ENCODE measurements at regions not wholly inside any gene's neighbourhood (a gene's known extent, or its start where the extent isn't known, plus 50 kb on each side); places are given as distances from the start of the nearest gene placed in this dataset.

GRCh38 chr1:50278961-50279360, 144.3 kb downstream of the DMRTA2 start:
- H2AK5ac ChIP-seq (ENCODE audit: low read depth, low read length): no peak overlapping the region
- no peak overlapping the region for H3K18ac ChIP-seq (ENCODE audit: low read length)
- H3K9me3 ChIP-seq (replicated peaks in 1 of 2; ENCODE audit: control insufficient read depth in 2 of 2, insufficient read depth in 1 of 2, low read depth in 1 of 2, low read length in 2 of 2): no peaks in the 10 kb centered on the region
- no peak overlapping the region for H3K4me3 ChIP-seq (ENCODE audit: low read length in 2 of 2)
- no peak overlapping the region for H4K91ac ChIP-seq (ENCODE audit: low read depth, low read length, poor library complexity)
- no peak overlapping the region for H3K9ac ChIP-seq (ENCODE audit: low read depth, low read length, poor library complexity)
- DNase-seq (ENCODE audit: low spot score): no peak
- no CpG with 5 or more reads among the region's 3 CpGs for WGBS, 2 donors (ENCODE audit: extremely low coverage in 2 of 2, insufficient read length in 2 of 2, insufficient replicate concordance in 1 of 2)
- H4K8ac ChIP-seq (ENCODE audit: low read depth, low read length): no peak overlapping the region
- no peak overlapping the region for H2BK5ac ChIP-seq (ENCODE audit: low read length)
- no peak overlapping the region for H2BK120ac ChIP-seq (ENCODE audit: low read depth, low read length)
- H3K27ac ChIP-seq (replicated peaks; ENCODE audit: low read length): no peak overlapping the region
- no peak overlapping the region for H2AFZ ChIP-seq (ENCODE audit: low read length)
- no peaks in the 10 kb centered on the region for H3K79me1 ChIP-seq (ENCODE audit: low read depth, low read length)
- no peak overlapping the region for H3K4ac ChIP-seq (ENCODE audit: low read length)
- no peak overlapping the region for H3K14ac ChIP-seq (ENCODE audit: low read length)
- H3K4me1 ChIP-seq (ENCODE audit: control insufficient read depth in 2 of 2, insufficient read depth in 1 of 2, low read depth in 1 of 2, low read length in 2 of 2): peaks cover 0 to 11% of the 10 kb centered on the region in 2 donors
- H3K36me3 ChIP-seq (replicated peaks in 1 of 2; ENCODE audit: control insufficient read depth in 2 of 2, insufficient read depth in 2 of 2, low read length in 2 of 2): no peaks in the 10 kb centered on the region
- no peaks in the 10 kb centered on the region for H3K27me3 ChIP-seq (ENCODE audit: control insufficient read depth in 3 of 3, insufficient read depth in 3 of 3, low read depth in 1 of 3, low read length in 3 of 3)
- no peak overlapping the region for H2BK15ac ChIP-seq (ENCODE audit: low read length)
- H2BK12ac ChIP-seq (ENCODE audit: low read length): no peak overlapping the region
- H3K4me2 ChIP-seq (ENCODE audit: insufficient read depth, low read length, poor library complexity, severe bottlenecking): no peak overlapping the region
- H3K23ac ChIP-seq (ENCODE audit: low read depth, low read length, poor library complexity): no peak overlapping the region

- no peak overlapping the region for H3K23ac ChIP-seq (ENCODE audit: low read depth, low read length, poor library complexity)
- no peak overlapping the region for H2BK5ac ChIP-seq (ENCODE audit: low read length)
- H4K8ac ChIP-seq (ENCODE audit: low read depth, low read length): no peak overlapping the region
- H3K79me1 ChIP-seq (ENCODE audit: low read depth, low read length): no peaks in the 10 kb centered on the region
- H2AFZ ChIP-seq (ENCODE audit: low read length): no peak overlapping the region
- H3K9me3 ChIP-seq (replicated peaks in 1 of 2; ENCODE audit: control insufficient read depth in 2 of 2, insufficient read depth in 1 of 2, low read depth in 1 of 2, low read length in 2 of 2): no peaks in the 10 kb centered on the region
- no peaks in the 10 kb centered on the region for H3K36me3 ChIP-seq (replicated peaks in 1 of 2; ENCODE audit: control insufficient read depth in 2 of 2, insufficient read depth in 2 of 2, low read length in 2 of 2)
- H3K9ac ChIP-seq (ENCODE audit: low read depth, low read length, poor library complexity): no peak overlapping the region
- no peak overlapping the region for H3K18ac ChIP-seq (ENCODE audit: low read length)
- H3K4me2 ChIP-seq (ENCODE audit: insufficient read depth, low read length, poor library complexity, severe bottlenecking): no peak overlapping the region
- H3K4ac ChIP-seq (ENCODE audit: low read length): no peak overlapping the region
- peaks cover 0 to 11% of the 10 kb centered on the region in 2 donors for H3K4me1 ChIP-seq (ENCODE audit: control insufficient read depth in 2 of 2, insufficient read depth in 1 of 2, low read depth in 1 of 2, low read length in 2 of 2)
- no CpG with 5 or more reads among the region's 7 CpGs for WGBS, 2 donors (ENCODE audit: extremely low coverage in 2 of 2, insufficient read length in 2 of 2, insufficient replicate concordance in 1 of 2)
- H3K27me3 ChIP-seq (ENCODE audit: control insufficient read depth in 3 of 3, insufficient read depth in 3 of 3, low read depth in 1 of 3, low read length in 3 of 3): no peaks in the 10 kb centered on the region
- no peak overlapping the region for H2BK12ac ChIP-seq (ENCODE audit: low read length)
- no peak overlapping the region for H2AK5ac ChIP-seq (ENCODE audit: low read depth, low read length)
- H2BK120ac ChIP-seq (ENCODE audit: low read depth, low read length): no peak overlapping the region
- H3K14ac ChIP-seq (ENCODE audit: low read length): no peak overlapping the region
- no peak for DNase-seq (ENCODE audit: low spot score)
- no peak overlapping the region for H3K27ac ChIP-seq (replicated peaks; ENCODE audit: low read length)
- no peak overlapping the region for H2BK15ac ChIP-seq (ENCODE audit: low read length)
- H4K91ac ChIP-seq (ENCODE audit: low read depth, low read length, poor library complexity): no peak overlapping the region
- no peak overlapping the region for H3K4me3 ChIP-seq (ENCODE audit: low read length in 2 of 2)
Measured at GRCh38 chr1:50278410-50278809, 144.8 kb downstream of the DMRTA2 start.

DNA sequence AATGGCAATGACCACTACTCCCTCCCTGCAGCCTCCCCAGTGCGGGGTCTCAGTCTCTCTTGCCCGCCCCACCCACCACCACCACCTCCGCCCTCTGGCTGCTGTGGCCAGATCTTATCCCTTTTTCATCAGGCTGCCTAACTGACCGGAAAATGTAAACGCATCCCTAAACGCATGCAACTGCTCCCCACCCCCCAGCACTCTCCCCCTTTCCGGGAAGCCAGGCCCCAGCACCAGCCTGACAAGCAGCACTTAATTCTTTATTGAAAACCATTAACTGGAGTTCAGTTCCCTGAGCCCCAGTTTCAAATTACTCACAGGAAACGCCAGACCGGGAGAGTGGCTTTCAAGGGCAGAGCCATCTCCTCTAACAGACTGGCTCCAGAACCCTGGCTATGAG, 147.7 kb downstream of the DMRTA2 start:
- Histone ChIP-seq H3K18ac (ENCODE audit: low read length) (no peak overlapping the region), H3K14ac (ENCODE audit: low read length) (no peak overlapping the region), H3K4me3 (ENCODE audit: low read length in 2 of 2) (no peak overlapping the region), H2BK12ac (ENCODE audit: low read length) (no peak overlapping the region), H3K9ac (ENCODE audit: low read depth, low read length, poor library complexity) (no peak overlapping the region), H3K27me3 (ENCODE audit: control insufficient read depth in 3 of 3, insufficient read depth in 3 of 3, low read depth in 1 of 3, low read length in 3 of 3) (no peaks in the 10 kb centered on the region), H2BK5ac (ENCODE audit: low read length) (no peak overlapping the region), H2BK15ac (ENCODE audit: low read length) (no peak overlapping the region), H3K4me2 (ENCODE audit: insufficient read depth, low read length, poor library complexity, severe bottlenecking) (no peak overlapping the region), H3K79me1 (ENCODE audit: low read depth, low read length) (no peaks in the 10 kb centered on the region), H3K4ac (ENCODE audit: low read length) (no peak overlapping the region), H3K27ac (replicated peaks; ENCODE audit: low read length) (no peak overlapping the region), H3K9me3 (replicated peaks in 1 of 2; ENCODE audit: control insufficient read depth in 2 of 2, insufficient read depth in 1 of 2, low read depth in 1 of 2, low read length in 2 of 2) (no peaks in the 10 kb centered on the region), H2BK120ac (ENCODE audit: low read depth, low read length) (no peak overlapping the region), H3K23ac (ENCODE audit: low read depth, low read length, poor library complexity) (no peak overlapping the region), H3K4me1 (ENCODE audit: control insufficient read depth in 2 of 2, insufficient read depth in 1 of 2, low read depth in 1 of 2, low read length in 2 of 2) (peaks cover 0 to 15% of the 10 kb centered on the region in 2 donors), H4K8ac (ENCODE audit: low read depth, low read length) (no peak overlapping the region), H4K91ac (ENCODE audit: low read depth, low read length, poor library complexity) (no peak overlapping the region), H3K36me3 (replicated peaks in 1 of 2; ENCODE audit: control insufficient read depth in 2 of 2, insufficient read depth in 2 of 2, low read length in 2 of 2) (no peaks in the 10 kb centered on the region), H2AK5ac (ENCODE audit: low read depth, low read length) (no peak overlapping the region), H2AFZ (ENCODE audit: low read length) (peak overlapping the region; percentile 44)
- no CpG with 5 or more reads among the region's 9 CpGs for WGBS, 2 donors (ENCODE audit: extremely low coverage in 2 of 2, insufficient read length in 2 of 2, insufficient replicate concordance in 1 of 2)
- no peak for DNase-seq (ENCODE audit: low spot score)

DNA sequence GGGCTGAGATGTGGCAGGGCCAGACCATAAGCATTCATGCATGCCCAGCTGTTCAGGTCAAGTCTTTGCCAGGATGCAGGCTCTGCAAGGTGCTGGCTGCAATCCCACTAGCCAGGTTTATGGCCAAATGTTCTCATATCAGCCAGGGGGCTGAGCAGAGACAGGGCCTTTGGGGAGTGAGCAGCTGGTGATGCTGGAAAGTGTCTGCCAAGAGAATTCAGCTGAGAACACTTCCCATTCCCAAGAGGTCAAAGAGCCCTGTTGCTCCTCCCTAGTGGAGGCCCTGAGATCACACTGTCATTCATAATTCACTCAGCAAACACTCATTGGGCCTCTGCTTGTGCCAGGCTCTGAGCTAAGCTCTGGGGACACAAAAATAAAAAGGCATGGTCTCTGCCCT, 150.3 kb downstream of the DMRTA2 start:
- no peaks in the 10 kb centered on the region for H3K79me1 ChIP-seq (ENCODE audit: low read depth, low read length)
- no peak overlapping the region for H3K18ac ChIP-seq (ENCODE audit: low read length)
- H3K4me2 ChIP-seq (ENCODE audit: insufficient read depth, low read length, poor library complexity, severe bottlenecking): no peak overlapping the region
- no peak overlapping the region for H3K23ac ChIP-seq (ENCODE audit: low read depth, low read length, poor library complexity)
- no peak overlapping the region for H3K4ac ChIP-seq (ENCODE audit: low read length)
- H3K9me3 ChIP-seq (replicated peaks in 1 of 2; ENCODE audit: control insufficient read depth in 2 of 2, insufficient read depth in 1 of 2, low read depth in 1 of 2, low read length in 2 of 2): no peaks in the 10 kb centered on the region
- H4K8ac ChIP-seq (ENCODE audit: low read depth, low read length): no peak overlapping the region
- H2BK5ac ChIP-seq (ENCODE audit: low read length): no peak overlapping the region
- no peak overlapping the region for H2BK12ac ChIP-seq (ENCODE audit: low read length)
- H3K36me3 ChIP-seq (replicated peaks in 1 of 2; ENCODE audit: control insufficient read depth in 2 of 2, insufficient read depth in 2 of 2, low read length in 2 of 2): no peaks in the 10 kb centered on the region
- H3K14ac ChIP-seq (ENCODE audit: low read length): no peak overlapping the region
- H3K4me1 ChIP-seq (ENCODE audit: control insufficient read depth in 2 of 2, insufficient read depth in 1 of 2, low read depth in 1 of 2, low read length in 2 of 2): peaks cover 0 to 10% of the 10 kb centered on the region in 2 donors
- H3K9ac ChIP-seq (ENCODE audit: low read depth, low read length, poor library complexity): no peak overlapping the region
- H3K27me3 ChIP-seq (ENCODE audit: control insufficient read depth in 3 of 3, insufficient read depth in 3 of 3, low read depth in 1 of 3, low read length in 3 of 3): no peaks in the 10 kb centered on the region
- H3K27ac ChIP-seq (replicated peaks; ENCODE audit: low read length): no peak overlapping the region
- no peak for DNase-seq (ENCODE audit: low spot score)
- no peak overlapping the region for H2BK120ac ChIP-seq (ENCODE audit: low read depth, low read length)
- H3K4me3 ChIP-seq (ENCODE audit: low read length in 2 of 2): no peak overlapping the region
- no peak overlapping the region for H4K91ac ChIP-seq (ENCODE audit: low read depth, low read length, poor library complexity)
- H2AFZ ChIP-seq (ENCODE audit: low read length): no peak overlapping the region
- no peak overlapping the region for H2BK15ac ChIP-seq (ENCODE audit: low read length)
- no peak overlapping the region for H2AK5ac ChIP-seq (ENCODE audit: low read depth, low read length)
